Mammary epithelial cell (primary cell): ENCODE measurements at regions not wholly inside any gene's neighbourhood (a gene's known extent, or its start where the extent isn't known, plus 50 kb on each side); places are given as distances from the start of the nearest gene placed in this dataset.

Source experiments
- CTCF ChIP-seq, 2 donors: IDR thresholded peaks in 1 of 2; conservative IDR thresholded peaks in 1 of 2; 2 replicates each; pipeline ENCODE4 v1.5.1; 2011 to 2012; ENCODE audit warnings: inconsistent platforms in 2 of 2, low read length in 2 of 2, mild to moderate bottlenecking in 2 of 2, control low read depth in 1 of 2, low read depth in 1 of 2; ENCODE audit not compliant: insufficient read depth in 1 of 2; ENCODE audit errors: extremely low read depth in 1 of 2
- EZH2 ChIP-seq: IDR thresholded peaks from 2 replicates; pipeline ENCODE4 v1.6.1; 2012; ENCODE audit warnings: low read length, inconsistent platforms, borderline replicate concordance

GRCh38 chr12:13718271-13718670 lies 263.1 kb downstream of the GRIN2B start:
- no peak for TF ChIP-seq CTCF (conservative IDR thresholded peaks at IDR 0.05 in 1 of 2, IDR thresholded peaks at IDR 0.05 in 1 of 2; ENCODE audit: extremely low read depth in 1 of 2, insufficient read depth in 1 of 2, low read depth in 1 of 2, low read length in 2 of 2)
- no peak for TF ChIP-seq EZH2
